HG03565 (cell line): ENCODE measurements at regions not wholly inside any gene's neighbourhood (a gene's known extent, or its start where the extent isn't known, plus 50 kb on each side); places are given as distances from the start of the nearest gene placed in this dataset.

Experiments used
- ATAC-seq: cut with Tn5 transposase; IDR thresholded peaks from one replicate; pipeline ENCODE4 v1.9.1; 2021; ENCODE audit warnings: mild to moderate bottlenecking, moderate library complexity; ENCODE audit not compliant: unreplicated experiment

DNA sequence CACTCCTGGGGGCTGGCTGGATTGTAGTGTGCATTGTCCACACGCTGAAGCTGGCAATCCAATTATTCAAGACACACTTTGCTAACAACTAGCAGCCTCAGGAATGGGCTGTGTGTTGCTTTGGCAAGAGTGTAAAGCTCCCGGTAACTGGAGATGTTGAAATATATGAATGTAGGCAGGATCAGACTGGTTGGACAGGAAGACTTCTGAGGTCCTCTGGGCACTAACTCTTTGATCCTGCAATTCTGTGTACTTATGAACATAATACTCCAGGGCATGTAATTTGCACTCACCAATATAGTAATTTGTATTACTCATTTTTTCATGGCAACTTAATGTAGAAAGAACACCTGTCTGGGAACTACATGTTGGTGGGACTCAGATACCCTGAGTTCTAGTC is 106.7 kb upstream of the SLC28A3 start:
- ATAC-seq, result no peak

DNA sequence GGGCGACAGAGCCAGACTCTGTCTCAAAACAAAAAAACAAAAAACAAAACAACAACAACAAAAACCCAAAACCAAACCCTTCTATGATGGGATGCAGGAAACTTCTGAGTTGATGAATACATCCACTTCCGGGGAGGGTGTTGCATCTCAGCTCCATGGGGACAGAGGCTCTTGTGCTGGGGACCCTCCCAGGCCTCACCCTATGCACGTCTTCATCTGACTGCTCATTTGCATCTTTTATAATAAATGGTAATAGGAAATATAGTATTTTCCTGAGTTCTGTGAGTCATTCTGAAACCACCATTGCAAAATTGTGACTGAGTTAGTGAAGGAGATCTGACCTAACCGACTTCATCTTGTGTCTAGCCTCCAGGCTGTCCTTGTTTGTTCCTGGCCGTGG is 109.5 kb upstream of the SLC28A3 start:
- no peak for ATAC-seq

DNA sequence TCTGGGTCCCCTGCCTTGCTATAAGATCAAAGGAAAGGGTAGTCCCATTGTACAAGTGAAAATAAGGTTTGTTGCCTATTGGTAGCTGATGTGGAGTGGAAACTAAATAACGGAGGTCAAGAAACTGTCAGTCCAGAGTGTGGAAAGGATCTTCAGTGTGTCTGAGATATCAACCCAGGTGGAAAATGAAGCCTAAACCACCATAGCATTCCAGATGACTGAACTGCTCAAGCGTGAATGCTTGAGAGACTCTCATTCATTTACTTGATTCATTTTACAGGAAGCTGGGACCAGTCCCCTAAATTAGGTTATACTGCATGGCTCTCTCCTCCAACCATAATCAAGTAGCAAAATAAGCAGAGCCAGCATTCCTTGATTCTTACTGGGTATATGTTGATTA is 116.0 kb upstream of the SLC28A3 start:
- ATAC-seq, result no peak

GRCh38 chr9:84460695-84461094 is 120.1 kb upstream of the SLC28A3 start:
- ATAC-seq, result no peak

GRCh38 chr9:84463272-84463671 is 122.7 kb upstream of the SLC28A3 start:
- no peak for ATAC-seq

GRCh38 chr9:84466580-84467285 is 126.2 kb upstream of the SLC28A3 start:
- no peak for ATAC-seq

- ATAC-seq, result no peak
These were observed 131.3 kb upstream of the SLC28A3 start for GRCh38 chr9:84471816-84472215.

GRCh38 chr9:84478996-84479395 is 138.4 kb upstream of the SLC28A3 start:
- no peak for ATAC-seq

DNA sequence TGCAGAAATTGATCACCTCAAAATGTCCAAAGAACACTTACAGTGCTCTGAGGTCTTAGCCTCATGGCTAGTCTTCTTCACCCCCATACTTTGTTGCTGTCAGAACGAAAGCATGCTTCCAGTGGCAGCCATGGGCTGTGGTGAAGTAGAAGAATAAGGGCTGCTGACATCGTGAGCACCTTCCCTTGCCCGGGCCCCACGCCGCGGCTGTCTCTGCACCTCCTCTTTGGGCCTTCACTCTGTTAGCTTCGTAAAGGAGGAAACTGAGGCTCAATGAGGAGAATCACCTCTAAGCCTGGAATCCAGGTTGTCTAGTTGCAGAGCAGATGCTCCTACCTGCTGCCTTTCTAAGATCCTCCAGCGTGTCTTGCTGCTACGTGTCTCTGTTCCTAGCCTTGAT is 139.5 kb upstream of the SLC28A3 start:
- no peak for ATAC-seq

- ATAC-seq, result no peak
These were observed 140.7 kb upstream of the SLC28A3 start for GRCh38 chr9:84481231-84481630.

GRCh38 chr9:84481636-84482218 is 141.2 kb upstream of the SLC28A3 start:
- no peak for ATAC-seq

DNA sequence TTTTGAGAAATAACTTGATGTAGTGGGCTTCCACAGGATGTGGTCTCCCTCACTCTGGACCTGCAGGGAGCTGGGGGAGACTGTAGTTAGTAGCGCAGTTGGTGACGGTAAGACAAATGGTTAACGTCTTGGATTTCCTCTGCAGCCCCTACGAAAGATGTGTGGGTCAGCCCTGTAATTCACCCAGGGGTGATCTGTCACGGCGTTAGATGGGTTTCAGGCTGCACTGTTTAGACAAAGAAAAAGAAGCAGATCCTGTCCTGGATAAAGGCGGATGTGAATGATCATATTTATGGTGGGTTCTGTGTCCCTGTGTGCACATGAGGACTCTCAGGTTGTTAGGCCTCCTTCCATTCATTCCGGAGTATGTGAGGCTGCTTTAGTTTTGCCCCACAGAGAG is 142.0 kb upstream of the SLC28A3 start:
- ATAC-seq, result no peak

DNA sequence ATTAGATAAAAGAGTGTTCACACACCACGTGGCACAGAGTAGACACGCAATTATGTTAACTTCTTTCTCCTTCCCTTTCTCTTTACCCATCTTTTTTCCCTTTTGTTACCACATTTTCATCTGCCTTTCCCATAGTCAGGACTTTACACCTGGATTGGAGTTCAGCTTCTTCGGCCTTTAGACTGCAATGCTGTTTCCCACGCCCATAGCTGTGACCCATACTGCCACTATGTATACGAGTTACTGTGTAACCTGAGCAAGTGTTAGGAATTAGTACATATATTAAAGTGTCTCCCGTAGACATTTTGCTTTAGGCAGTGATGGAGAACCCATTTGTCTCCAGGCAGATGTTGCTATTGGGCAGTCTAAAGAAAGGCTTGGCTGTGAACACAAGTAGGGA is 143.6 kb upstream of the SLC28A3 start:
- no peak for ATAC-seq

DNA sequence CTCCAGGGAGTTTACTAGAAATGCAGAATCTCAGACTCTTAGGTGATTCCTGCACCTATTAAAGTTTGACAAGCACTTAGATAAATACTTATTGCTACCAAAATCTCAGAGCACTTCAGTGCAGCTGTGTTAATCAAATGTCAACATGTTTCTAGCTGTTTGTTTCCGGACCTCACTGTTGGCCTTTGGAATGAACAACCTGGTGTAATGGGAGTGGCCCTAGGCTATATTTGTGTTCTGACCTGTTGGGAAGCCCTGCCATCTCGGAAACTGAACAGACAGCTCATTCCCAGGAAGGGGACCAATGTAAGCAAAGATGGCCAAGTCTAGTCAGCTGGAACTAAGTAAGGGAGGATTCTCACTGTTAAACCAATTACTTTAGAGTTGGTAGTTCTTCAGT is 145.0 kb upstream of the SLC28A3 start:
- ATAC-seq, result no peak

GRCh38 chr9:84486663-84487062 is 146.1 kb upstream of the SLC28A3 start:
- ATAC-seq, result no peak

- ATAC-seq, result no peak
These were observed 149.8 kb upstream of the SLC28A3 start for GRCh38 chr9:84490206-84490841.

DNA sequence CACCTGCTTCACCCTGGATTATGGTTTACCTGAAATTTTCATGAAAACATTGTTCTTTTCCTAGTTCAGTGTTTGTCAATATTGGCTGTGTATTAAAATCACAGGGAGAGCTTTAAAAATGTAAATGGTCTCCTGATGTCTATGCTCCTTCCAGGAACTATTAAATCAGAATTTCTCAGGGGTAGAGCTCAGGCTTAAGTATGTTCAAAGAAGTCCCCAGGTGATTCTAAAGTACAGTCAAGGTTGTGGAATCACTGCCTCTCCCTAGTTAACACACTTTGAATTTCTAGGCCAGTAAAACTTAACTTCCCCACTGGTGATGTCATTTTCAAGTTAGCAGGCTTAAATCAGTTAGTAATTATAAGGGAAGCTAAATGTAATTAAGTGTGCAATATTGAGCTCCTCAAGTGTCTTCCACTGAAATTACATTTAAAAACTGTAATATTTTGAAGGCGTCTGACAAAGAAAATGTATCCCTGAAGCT is 150.3 kb upstream of the SLC28A3 start:
- no peak for ATAC-seq

- no peak for ATAC-seq
These were observed 152.0 kb upstream of the SLC28A3 start for GRCh38 chr9:84492366-84493159.

- ATAC-seq, result no peak
These were observed 152.9 kb upstream of the SLC28A3 start for GRCh38 chr9:84493284-84493947.

DNA sequence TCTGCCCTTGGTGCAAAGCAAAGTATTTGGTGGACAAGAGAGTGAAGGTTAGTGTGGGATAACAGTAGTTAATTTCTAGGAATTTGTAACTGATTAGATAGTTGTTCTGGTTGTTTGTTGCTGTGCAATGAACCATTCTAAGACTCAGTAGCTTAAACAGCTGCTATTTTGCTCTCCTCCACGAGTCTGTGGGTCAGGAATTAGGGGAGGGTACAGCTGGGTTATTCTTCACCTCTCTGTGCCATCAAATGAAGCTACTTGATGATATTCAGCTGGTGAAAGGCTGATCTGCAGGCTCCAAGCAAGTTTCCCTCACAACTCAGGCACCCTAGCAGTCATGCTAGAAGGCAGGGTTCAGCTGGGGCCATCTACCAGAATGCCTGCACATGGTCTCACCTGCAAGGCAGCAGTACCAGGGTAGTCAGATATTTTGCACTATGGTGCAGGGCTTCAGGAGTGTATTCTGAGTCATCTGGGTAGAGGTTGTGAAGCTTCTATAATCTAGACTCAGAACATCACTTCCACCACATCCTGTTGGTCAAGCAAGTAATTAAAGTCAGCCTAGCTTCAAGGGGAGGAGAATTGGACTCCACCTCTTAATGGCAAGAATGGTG is 159.5 kb upstream of the SLC28A3 start:
- peak; percentile 99 for ATAC-seq

DNA sequence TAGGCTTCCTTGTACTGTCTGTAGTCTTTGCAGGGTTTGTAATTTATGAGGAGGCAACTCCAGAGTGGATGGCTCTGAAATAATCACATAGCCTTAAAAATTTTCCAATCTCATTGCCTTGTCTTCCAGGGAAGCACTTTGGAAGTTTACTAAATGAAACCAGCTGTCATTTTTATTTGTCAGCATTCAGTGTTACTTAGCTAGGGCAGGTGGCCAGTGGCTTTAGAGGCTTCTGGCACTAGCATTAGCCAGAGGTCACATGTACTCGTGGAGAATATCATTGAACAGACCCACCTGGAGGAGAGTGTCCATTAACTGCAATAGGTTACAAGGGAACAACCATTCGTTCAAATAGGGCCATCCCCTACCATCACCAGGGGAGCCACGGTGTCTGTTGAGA is 160.3 kb upstream of the SLC28A3 start:
- ATAC-seq, result no peak
